ENCODE measurements at regions not wholly inside any gene's neighbourhood (a gene's known extent, or its start where the extent isn't known, plus 50 kb on each side); places are given as distances from the start of the nearest gene placed in this dataset.

GRCh38 chr16:72635104-72635503 lies 412.8 kb downstream of the ZFHX3 start:
- Histone ChIP-seq H3K9me3 (ENCODE audit: control insufficient read depth, insufficient read depth, low read depth, low read length) (no peaks in the 10 kb centered on the region; the same call in 1 of the 2 replicates), H3K27ac (ENCODE audit: extremely low read depth, low read depth, low read length) (no peak overlapping the region), H3K4me1 (ENCODE audit: control insufficient read depth, insufficient read depth, low read length) (no peaks in the 10 kb centered on the region), H3K4me3 (ENCODE audit: low read depth, low read length) (no peak overlapping the region), H3K36me3 (ENCODE audit: control insufficient read depth in 2 of 2, insufficient read depth in 1 of 2, low read length in 2 of 2) (no peaks in the 10 kb centered on the region)
- ChIA-PET CTCF (no interaction called here), POLR2A (interaction anchor here (1.2 kb wide), 1 partner anchor 29 kb away, joined by 4 read pairs; no protein-coding TSS in a partner anchor)
- TF ChIP-seq PRDM6 (tag by site-specific recombination; IDR thresholded peaks at IDR 0.05) (no peak), ZNF747 (tag by site-specific recombination; IDR thresholded peaks at IDR 0.05) (no peak), ZNF16 (tag by site-specific recombination; IDR thresholded peaks at IDR 0.05; ENCODE audit: low read depth) (no peak), ZNF529 (tag by site-specific recombination; IDR thresholded peaks at IDR 0.05; ENCODE audit: insufficient replicate concordance) (no peak), ZNF280D (tag by site-specific recombination; IDR thresholded peaks at IDR 0.05) (no peak), ZSCAN23 (tag by site-specific recombination; IDR thresholded peaks at IDR 0.05) (no peak), ZNF184 (tag by site-specific recombination; IDR thresholded peaks at IDR 0.05) (no peak), ZNF585B (tag by site-specific recombination; IDR thresholded peaks at IDR 0.05) (no peak), SALL2 (tag by site-specific recombination; IDR thresholded peaks at IDR 0.05; ENCODE audit: borderline replicate concordance) (no peak), TSHZ1 (tag by site-specific recombination; IDR thresholded peaks at IDR 0.05; ENCODE audit: borderline replicate concordance) (no peak), ZNF518A (tag by site-specific recombination; conservative IDR thresholded peaks at IDR 0.05; ENCODE audit: low read depth) (no peak)
